HFFc6 (cell line): ENCODE measurements at regions not wholly inside any gene's neighbourhood (a gene's known extent, or its start where the extent isn't known, plus 50 kb on each side); places are given as distances from the start of the nearest gene placed in this dataset.

ENCODE experiments used
- DNase-seq: peaks from one replicate; pipeline ENCODE4 v3.0.0-alpha.2; 2018
- H3K27ac Mint-ChIP-seq: 2 replicates; pipeline ENCODE4 v1.8.0; 2020; ENCODE audit warnings: mild to moderate bottlenecking, mixed read lengths
- H3K27me3 Mint-ChIP-seq: 2 replicates; pipeline ENCODE4 v1.8.0; 2021; ENCODE audit warnings: mild to moderate bottlenecking, moderate library complexity, mixed read lengths; ENCODE audit not compliant: insufficient read depth
- H3K36me3 Mint-ChIP-seq: 2 replicates; pipeline ENCODE4 v1.8.0; 2021; ENCODE audit warnings: low read depth, mixed read lengths
- H3K4me1 Mint-ChIP-seq: 2 replicates; pipeline ENCODE4 v1.8.0; 2020; ENCODE audit warnings: low read depth, mixed read lengths
- H3K4me3 Mint-ChIP-seq: 2 replicates; pipeline ENCODE4 v1.8.0; 2020; ENCODE audit warnings: mild to moderate bottlenecking, moderate library complexity, mixed read lengths
- H3K9me3 Mint-ChIP-seq: 2 replicates; pipeline ENCODE4 v1.8.0; 2020; ENCODE audit warnings: mild to moderate bottlenecking, mixed read lengths
- TF ChIP-seq, protein P1 (sequence below): fragments of 200-600 bp; sonication (generic); IDR thresholded peaks from 2 replicates; pipeline ENCODE4 v1.5.0; 2021; ENCODE audit warnings: antibody characterized with exemption, mild to moderate bottlenecking

DNA sequence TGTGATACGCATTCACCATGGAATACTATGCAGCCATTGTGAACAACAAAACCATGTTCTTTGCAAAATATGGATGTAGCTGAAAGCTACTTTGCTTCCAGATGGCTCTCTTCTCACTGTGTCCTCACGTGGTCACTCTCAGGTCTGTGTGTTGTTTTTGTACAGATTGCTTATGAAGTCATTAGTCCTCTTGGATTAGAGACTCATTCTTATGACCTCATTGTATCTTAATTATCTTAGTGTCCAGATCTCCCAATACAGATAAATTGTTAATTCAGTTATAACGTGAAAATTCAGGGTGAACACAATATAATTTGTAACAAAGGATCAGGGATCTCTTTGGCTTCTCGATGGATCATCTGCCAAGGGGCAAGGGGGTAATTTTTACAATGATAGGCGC is 100.4 kb upstream of the TOP3B start:
- DNase-seq = no peak
- H3K27ac Mint-ChIP-seq = no peak overlapping the region
- peaks cover 37% of the 10 kb centered on the region for H3K27me3 Mint-ChIP-seq
- H3K9me3 Mint-ChIP-seq = no peaks in the 10 kb centered on the region
- H3K36me3 Mint-ChIP-seq = no peaks in the 10 kb centered on the region
- H3K4me1 Mint-ChIP-seq = peaks cover 15% of the 10 kb centered on the region
- TF ChIP-seq, protein P1, sequence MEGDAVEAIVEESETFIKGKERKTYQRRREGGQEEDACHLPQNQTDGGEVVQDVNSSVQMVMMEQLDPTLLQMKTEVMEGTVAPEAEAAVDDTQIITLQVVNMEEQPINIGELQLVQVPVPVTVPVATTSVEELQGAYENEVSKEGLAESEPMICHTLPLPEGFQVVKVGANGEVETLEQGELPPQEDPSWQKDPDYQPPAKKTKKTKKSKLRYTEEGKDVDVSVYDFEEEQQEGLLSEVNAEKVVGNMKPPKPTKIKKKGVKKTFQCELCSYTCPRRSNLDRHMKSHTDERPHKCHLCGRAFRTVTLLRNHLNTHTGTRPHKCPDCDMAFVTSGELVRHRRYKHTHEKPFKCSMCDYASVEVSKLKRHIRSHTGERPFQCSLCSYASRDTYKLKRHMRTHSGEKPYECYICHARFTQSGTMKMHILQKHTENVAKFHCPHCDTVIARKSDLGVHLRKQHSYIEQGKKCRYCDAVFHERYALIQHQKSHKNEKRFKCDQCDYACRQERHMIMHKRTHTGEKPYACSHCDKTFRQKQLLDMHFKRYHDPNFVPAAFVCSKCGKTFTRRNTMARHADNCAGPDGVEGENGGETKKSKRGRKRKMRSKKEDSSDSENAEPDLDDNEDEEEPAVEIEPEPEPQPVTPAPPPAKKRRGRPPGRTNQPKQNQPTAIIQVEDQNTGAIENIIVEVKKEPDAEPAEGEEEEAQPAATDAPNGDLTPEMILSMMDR = no peak
- no peak overlapping the region for H3K4me3 Mint-ChIP-seq

DNA sequence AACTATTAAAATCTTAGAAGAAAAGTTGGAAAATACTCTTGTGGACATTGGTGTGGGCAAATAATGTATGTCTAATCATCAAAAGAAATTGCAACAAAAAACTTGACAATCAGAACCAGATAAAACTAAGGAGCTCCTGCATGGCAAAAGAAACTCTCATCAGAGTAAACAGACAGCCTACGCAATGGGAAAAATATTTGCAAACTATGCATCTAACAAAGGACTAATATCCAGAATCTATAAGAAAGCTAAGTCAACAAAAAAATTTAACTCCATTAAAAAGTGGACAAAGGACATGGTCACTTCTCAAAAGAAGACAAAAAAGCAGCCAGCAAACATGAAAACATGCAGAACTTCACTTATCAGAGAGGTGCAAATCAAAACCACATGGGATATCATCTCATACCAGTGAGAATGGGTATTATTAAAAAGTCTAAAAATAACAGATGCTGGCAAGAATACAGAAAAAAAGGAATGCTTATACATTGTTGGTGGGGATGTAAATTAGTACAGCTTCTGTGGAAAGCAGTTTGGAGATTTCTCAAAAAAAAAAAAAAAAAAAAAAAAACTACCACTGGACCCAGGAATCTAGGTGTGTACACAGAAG is 99.7 kb upstream of the TOP3B start:
- no peak for DNase-seq
- no peak overlapping the region for H3K27ac Mint-ChIP-seq
- TF ChIP-seq, protein P1 = no peak
- H3K4me1 Mint-ChIP-seq = peaks cover 15% of the 10 kb centered on the region
- no peak overlapping the region for H3K4me3 Mint-ChIP-seq
- no peaks in the 10 kb centered on the region for H3K36me3 Mint-ChIP-seq
- H3K9me3 Mint-ChIP-seq = no peaks in the 10 kb centered on the region
- H3K27me3 Mint-ChIP-seq = peaks cover 37% of the 10 kb centered on the region

DNA sequence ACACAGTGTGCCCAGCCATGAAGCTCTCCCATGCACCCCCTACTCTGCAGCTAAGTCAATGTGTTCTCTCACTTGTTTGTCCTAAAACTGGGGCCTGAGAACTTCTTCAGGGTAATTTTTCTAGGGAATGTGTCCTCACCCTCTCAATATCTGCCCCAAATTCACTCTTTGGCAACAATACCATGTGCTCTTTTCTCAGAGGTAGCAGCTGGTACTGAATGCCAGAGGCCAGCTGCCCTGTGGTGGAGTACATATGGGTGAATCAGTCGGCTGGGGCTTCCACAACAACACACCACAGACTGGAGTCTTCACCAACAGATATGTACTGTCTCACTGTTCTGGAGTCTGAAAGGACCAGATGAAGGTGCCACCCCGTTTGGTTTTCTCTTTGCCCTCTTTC is 97.7 kb upstream of the TOP3B start:
- Mint-ChIP-seq H3K9me3 (no peaks in the 10 kb centered on the region), H3K36me3 (no peaks in the 10 kb centered on the region), H3K27me3 (peaks cover 43% of the 10 kb centered on the region), H3K4me1 (peaks cover 7% of the 10 kb centered on the region), H3K27ac (no peak overlapping the region), H3K4me3 (no peak overlapping the region)
- peak; percentile 9 for DNase-seq
- TF ChIP-seq, protein P1 = no peak

DNA sequence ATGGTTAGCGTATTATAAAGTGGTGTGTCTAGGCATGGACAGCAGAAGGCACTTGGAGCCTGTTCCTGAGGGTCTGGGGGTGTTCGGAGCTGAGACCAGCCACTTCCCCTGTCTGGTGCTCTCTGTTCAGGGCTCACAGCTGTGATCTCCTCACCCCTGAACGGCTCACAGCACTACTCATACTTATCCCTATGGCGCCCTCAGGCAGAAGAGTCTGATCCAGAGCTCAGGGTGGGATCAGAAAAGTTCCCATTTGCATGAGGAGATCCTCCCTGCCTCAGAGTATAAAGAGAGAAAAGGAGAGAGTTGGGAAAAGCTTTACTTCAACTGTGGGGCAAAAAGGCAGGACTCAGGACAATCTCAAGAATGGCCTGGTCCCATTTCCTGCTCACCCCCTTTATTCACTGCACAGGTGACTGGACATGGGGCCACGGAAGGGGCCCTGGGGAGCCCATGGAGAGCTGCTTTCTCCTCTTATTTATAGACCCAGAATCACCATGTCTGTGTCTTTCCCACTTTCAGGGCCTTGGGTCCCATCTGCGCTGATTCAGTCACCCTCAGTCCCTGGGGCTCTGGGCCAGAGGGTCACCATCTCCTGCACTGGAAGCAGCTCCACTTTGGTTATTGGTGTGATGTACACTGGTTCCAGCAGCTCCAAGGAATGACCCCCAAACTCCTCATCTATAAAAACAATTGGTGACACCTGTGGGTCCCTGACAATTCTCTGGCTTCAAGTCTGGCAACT is 97.0 kb upstream of the TOP3B start:
- Mint-ChIP-seq H3K27ac (no peak overlapping the region), H3K36me3 (no peaks in the 10 kb centered on the region), H3K9me3 (no peaks in the 10 kb centered on the region), H3K4me1 (peaks cover 7% of the 10 kb centered on the region), H3K27me3 (peaks cover 44% of the 10 kb centered on the region), H3K4me3 (no peak overlapping the region)
- no peak for DNase-seq
- TF ChIP-seq, protein P1 = no peak

DNA sequence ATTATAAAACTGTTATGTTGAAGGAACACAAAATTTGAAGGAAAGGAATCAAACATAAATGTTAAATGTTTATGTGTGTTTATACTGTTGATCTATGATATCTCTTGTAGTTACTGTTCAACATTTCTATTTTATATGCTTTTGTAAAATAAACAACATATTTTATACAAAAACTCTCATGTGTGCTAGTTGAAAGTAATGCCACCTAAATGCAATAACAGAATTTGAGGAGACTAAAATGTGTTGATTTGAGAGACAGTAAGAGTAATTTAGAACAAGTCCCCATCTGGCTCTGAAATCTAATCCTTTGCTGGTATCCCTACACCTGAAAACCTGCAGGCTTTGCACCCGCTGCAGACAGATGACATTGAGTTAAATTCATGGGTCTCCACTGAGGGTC is 95.7 kb upstream of the TOP3B start:
- no peaks in the 10 kb centered on the region for H3K9me3 Mint-ChIP-seq
- H3K4me1 Mint-ChIP-seq = peaks cover 7% of the 10 kb centered on the region
- no peaks in the 10 kb centered on the region for H3K36me3 Mint-ChIP-seq
- no peak for DNase-seq
- H3K27ac Mint-ChIP-seq = no peak overlapping the region
- TF ChIP-seq, protein P1 = no peak
- no peak overlapping the region for H3K4me3 Mint-ChIP-seq
- H3K27me3 Mint-ChIP-seq = peaks cover 45% of the 10 kb centered on the region
